ENCODE measurements at regions not wholly inside any gene's neighbourhood (a gene's known extent, or its start where the extent isn't known, plus 50 kb on each side); places are given as distances from the start of the nearest gene placed in this dataset.

GRCh38 chr15:62541846-62542245 is 376.8 kb upstream of the C2CD4B start:
- ATAC-seq (ENCODE audit: low read depth in 2 of 2) = no peak
- Mint-ChIP-seq H3K27ac (no peak overlapping the region), H3K27me3 (peaks cover 5 to 8% (median 6%) of the 10 kb centered on the region in 3 donors), H3K4me1 (peaks cover 0 to 4% (median 0%) of the 10 kb centered on the region in 3 donors), H3K36me3 (no peaks in the 10 kb centered on the region), H3K4me3 (no peak overlapping the region), H3K9me3 (peaks cover 0 to 2% (median 0%) of the 10 kb centered on the region in 7 donors)
- no peak for DNase-seq

GRCh38 chr15:62544446-62544845 is 379.4 kb upstream of the C2CD4B start:
- no peak for ATAC-seq (ENCODE audit: low read depth in 2 of 2)

GRCh38 chr15:62545467-62546227 is 380.6 kb upstream of the C2CD4B start:
- Mint-ChIP-seq H3K27ac (peak overlapping the region in 1 of 6 donors; percentile 24), H3K9me3 (peaks cover 0 to 3% (median 0%) of the 10 kb centered on the region in 7 donors), H3K27me3 (peaks cover 0 to 8% (median under 1%) of the 10 kb centered on the region in 3 donors), H3K4me3 (no peak overlapping the region), H3K36me3 (no peaks in the 10 kb centered on the region), H3K4me1 (peaks cover 0 to 4% (median 0%) of the 10 kb centered on the region in 3 donors)
- ATAC-seq (ENCODE audit: low read depth in 2 of 2) (no peak), DNase-seq (no peak)

More at GRCh38 chr15:62544446-62544845, 379.4 kb upstream of the C2CD4B start:
- H3K4me3 Mint-ChIP-seq = no peak overlapping the region
- H3K27ac Mint-ChIP-seq = no peak overlapping the region
- H3K27me3 Mint-ChIP-seq = peaks cover 0 to 8% (median 6%) of the 10 kb centered on the region in 3 donors
- H3K36me3 Mint-ChIP-seq = no peaks in the 10 kb centered on the region
- peaks cover 0 to 4% (median 0%) of the 10 kb centered on the region in 3 donors for H3K4me1 Mint-ChIP-seq
- peaks cover 0 to 3% (median 0%) of the 10 kb centered on the region in 7 donors for H3K9me3 Mint-ChIP-seq
- no peak for DNase-seq

- no peaks in the 10 kb centered on the region for H3K36me3 Mint-ChIP-seq
- peaks cover 0 to 8% (median 0%) of the 10 kb centered on the region in 3 donors for H3K27me3 Mint-ChIP-seq
- H3K4me1 Mint-ChIP-seq = peaks cover 0 to 4% (median 0%) of the 10 kb centered on the region in 3 donors
- H3K9me3 Mint-ChIP-seq = peaks cover 0 to 3% (median 0%) of the 10 kb centered on the region in 7 donors
- no peak overlapping the region for H3K27ac Mint-ChIP-seq
- DNase-seq (no peak), ATAC-seq (ENCODE audit: low read depth in 2 of 2) (no peak)
- H3K4me3 Mint-ChIP-seq = no peak overlapping the region
Observed at GRCh38 chr15:62546628-62547027, 381.5 kb upstream of the C2CD4B start.

GRCh38 chr15:62547584-62547983 is 382.5 kb upstream of the C2CD4B start:
- DNase-seq (no peak), ATAC-seq (ENCODE audit: low read depth in 2 of 2) (no peak)
- peaks cover 0 to 5% (median 3%) of the 10 kb centered on the region in 7 donors for H3K9me3 Mint-ChIP-seq
- peaks cover 0 to 8% (median 0%) of the 10 kb centered on the region in 3 donors for H3K27me3 Mint-ChIP-seq
- no peak overlapping the region for H3K27ac Mint-ChIP-seq
- H3K4me3 Mint-ChIP-seq = no peak overlapping the region
- H3K4me1 Mint-ChIP-seq = peaks cover 0 to 4% (median 0%) of the 10 kb centered on the region in 3 donors
- H3K36me3 Mint-ChIP-seq = no peaks in the 10 kb centered on the region

GRCh38 chr15:62549345-62549970 is 384.4 kb upstream of the C2CD4B start:
- no peak for ATAC-seq (ENCODE audit: low read depth in 2 of 2)
- H3K4me1 Mint-ChIP-seq = peaks cover 4 to 8% (median 7%) of the 10 kb centered on the region in 3 donors

GRCh38 chr15:62550106-62550505 is 385.0 kb upstream of the C2CD4B start:
- ATAC-seq (ENCODE audit: low read depth in 2 of 2) = no peak
- Mint-ChIP-seq H3K4me3 (no peak overlapping the region), H3K36me3 (no peaks in the 10 kb centered on the region)

More at GRCh38 chr15:62549345-62549970, 384.4 kb upstream of the C2CD4B start:
- H3K27me3 Mint-ChIP-seq = peaks cover 0 to 8% (median 0%) of the 10 kb centered on the region in 3 donors
- peaks cover 0 to 6% (median 3%) of the 10 kb centered on the region in 7 donors for H3K9me3 Mint-ChIP-seq
- no peak overlapping the region for H3K27ac Mint-ChIP-seq
- no peak for DNase-seq
- H3K4me3 Mint-ChIP-seq = no peak overlapping the region
- H3K36me3 Mint-ChIP-seq = no peaks in the 10 kb centered on the region

GRCh38 chr15:62552444-62552843 is 387.4 kb upstream of the C2CD4B start:
- ATAC-seq (ENCODE audit: low read depth in 2 of 2) = no peak
- no peak for DNase-seq
- H3K9me3 Mint-ChIP-seq = peaks cover 0 to 6% (median 3%) of the 10 kb centered on the region in 7 donors
- H3K36me3 Mint-ChIP-seq = no peaks in the 10 kb centered on the region
- H3K4me3 Mint-ChIP-seq = no peak overlapping the region
- H3K27ac Mint-ChIP-seq = no peak overlapping the region
- H3K4me1 Mint-ChIP-seq = peaks cover 4 to 8% (median 6%) of the 10 kb centered on the region in 3 donors
- H3K27me3 Mint-ChIP-seq = no peaks in the 10 kb centered on the region

More at GRCh38 chr15:62550106-62550505, 385.0 kb upstream of the C2CD4B start:
- no peak overlapping the region for H3K27ac Mint-ChIP-seq
- peaks cover 0 to 6% (median 3%) of the 10 kb centered on the region in 7 donors for H3K9me3 Mint-ChIP-seq
- peaks cover 0 to 8% (median 0%) of the 10 kb centered on the region in 3 donors for H3K27me3 Mint-ChIP-seq
- DNase-seq = no peak
- peaks cover 6 to 8% (median 8%) of the 10 kb centered on the region in 3 donors for H3K4me1 Mint-ChIP-seq

GRCh38 chr15:62553911-62554563 is 389.0 kb upstream of the C2CD4B start:
- Mint-ChIP-seq H3K27me3 (no peaks in the 10 kb centered on the region), H3K4me3 (peak overlapping the region in 2 of 8 donors; percentile 58 to 62), H3K9me3 (peaks cover 0 to 6% (median 0%) of the 10 kb centered on the region in 7 donors), H3K36me3 (no peaks in the 10 kb centered on the region), H3K4me1 (peaks cover 4 to 8% (median 6%) of the 10 kb centered on the region in 3 donors), H3K27ac (peak overlapping the region in 2 of 6 donors; percentile 33 to 60)
- ATAC-seq (ENCODE audit: low read depth in 2 of 2) (peak in 1 of 2 donors; percentile 44), DNase-seq (no peak)

- ATAC-seq (ENCODE audit: low read depth in 2 of 2) (no peak), DNase-seq (no peak)
- H3K9me3 Mint-ChIP-seq = no peaks in the 10 kb centered on the region
- no peak overlapping the region for H3K4me3 Mint-ChIP-seq
- H3K4me1 Mint-ChIP-seq = peaks cover 4 to 7% (median 6%) of the 10 kb centered on the region in 3 donors
- H3K27ac Mint-ChIP-seq = peak overlapping the region in 1 of 6 donors; percentile 65
- H3K36me3 Mint-ChIP-seq = no peaks in the 10 kb centered on the region
- peaks cover 4 to 23% (median 13%) of the 10 kb centered on the region in 3 donors for H3K27me3 Mint-ChIP-seq
Observed at GRCh38 chr15:62558640-62559380, 393.7 kb upstream of the C2CD4B start.

GRCh38 chr15:62559381-62559733 is 394.3 kb upstream of the C2CD4B start:
- no peak overlapping the region for H3K27ac Mint-ChIP-seq
- no peak for ATAC-seq (ENCODE audit: low read depth in 2 of 2)
- no peaks in the 10 kb centered on the region for H3K36me3 Mint-ChIP-seq
- no peaks in the 10 kb centered on the region for H3K9me3 Mint-ChIP-seq
- peaks cover under 1 to 3% (median 2%) of the 10 kb centered on the region in 3 donors for H3K4me1 Mint-ChIP-seq
- peaks cover 4 to 28% (median 18%) of the 10 kb centered on the region in 3 donors for H3K27me3 Mint-ChIP-seq
- no peak overlapping the region for H3K4me3 Mint-ChIP-seq
- DNase-seq = no peak

- H3K9me3 Mint-ChIP-seq = no peaks in the 10 kb centered on the region
- no peaks in the 10 kb centered on the region for H3K4me1 Mint-ChIP-seq
Observed at GRCh38 chr15:62561059-62561519, 396.0 kb upstream of the C2CD4B start.

More at GRCh38 chr15:62561059-62561519, 396.0 kb upstream of the C2CD4B start:
- DNase-seq (no peak), ATAC-seq (ENCODE audit: low read depth in 2 of 2) (no peak)
- Mint-ChIP-seq H3K4me3 (no peak overlapping the region), H3K27ac (no peak overlapping the region), H3K27me3 (peaks cover 8 to 37% (median 23%) of the 10 kb centered on the region in 3 donors), H3K36me3 (no peaks in the 10 kb centered on the region)

All from naive B cell (primary cell).